SKM-1 treated with dmso at 0.1 percent for 144 hours (cell line): ENCODE measurements at regions not wholly inside any gene's neighbourhood (a gene's known extent, or its start where the extent isn't known, plus 50 kb on each side); places are given as distances from the start of the nearest gene placed in this dataset.

Experiments
- DNase-seq: peaks from one replicate; lab custom pipeline; 2025; ENCODE audit not compliant: unreplicated experiment; lab: John Stamatoyannopoulos, UW

DNA sequence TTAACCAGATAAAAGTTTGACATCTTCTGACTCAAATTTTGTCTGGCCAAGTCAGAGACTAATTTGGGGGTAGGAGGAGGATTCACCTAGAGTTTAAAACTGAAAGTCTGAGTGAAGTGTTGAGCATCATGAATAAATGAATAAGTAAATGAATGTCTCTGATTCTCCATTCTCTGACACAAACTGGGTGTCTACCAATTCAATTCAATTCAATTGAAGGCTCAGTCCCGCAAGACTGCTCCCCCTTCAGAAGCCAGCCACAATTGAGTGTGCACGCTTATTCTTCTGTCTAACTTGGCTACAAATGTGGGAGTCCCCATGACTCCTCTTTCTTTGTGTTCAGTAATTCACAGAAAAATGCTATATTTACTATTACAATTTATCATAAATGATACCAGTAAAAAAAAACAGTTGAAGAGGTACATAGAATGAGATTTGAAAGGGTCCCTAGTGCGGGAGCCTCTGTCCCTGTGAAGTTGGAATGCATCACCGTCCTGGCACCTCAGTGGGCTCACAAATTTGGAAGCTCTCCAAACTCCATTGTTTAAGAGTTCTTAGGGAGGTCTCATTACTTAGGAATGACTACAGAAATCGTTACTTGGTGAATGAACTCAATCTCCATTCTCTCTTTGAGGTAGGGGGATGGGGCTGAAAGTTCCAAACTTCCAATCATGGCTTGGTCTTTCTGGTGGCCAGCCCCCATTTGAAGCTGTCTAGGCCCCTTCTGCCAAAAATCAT, 243.7 kb upstream of the PHYHIPL start:
- no peak for DNase-seq

DNA sequence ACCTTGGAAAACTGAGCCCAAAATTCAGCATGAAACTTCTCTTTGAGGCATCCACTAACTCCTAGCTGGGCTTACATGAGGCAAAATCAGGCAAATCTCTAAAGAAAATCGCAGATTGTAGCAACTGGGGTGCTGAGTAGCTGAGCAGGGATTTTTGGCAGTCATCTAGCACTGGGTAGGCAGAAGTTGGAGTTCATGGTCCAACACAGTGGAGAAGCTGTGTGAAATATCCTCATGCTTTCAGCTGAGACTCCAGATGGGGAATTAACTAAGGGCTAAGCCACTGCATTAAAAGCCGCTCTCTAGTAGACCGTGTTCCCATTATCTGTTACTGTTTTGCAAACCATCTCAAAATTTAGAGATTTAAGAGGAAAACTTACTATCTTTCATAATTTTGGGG, 240.1 kb upstream of the PHYHIPL start:
- no peak for DNase-seq

DNA sequence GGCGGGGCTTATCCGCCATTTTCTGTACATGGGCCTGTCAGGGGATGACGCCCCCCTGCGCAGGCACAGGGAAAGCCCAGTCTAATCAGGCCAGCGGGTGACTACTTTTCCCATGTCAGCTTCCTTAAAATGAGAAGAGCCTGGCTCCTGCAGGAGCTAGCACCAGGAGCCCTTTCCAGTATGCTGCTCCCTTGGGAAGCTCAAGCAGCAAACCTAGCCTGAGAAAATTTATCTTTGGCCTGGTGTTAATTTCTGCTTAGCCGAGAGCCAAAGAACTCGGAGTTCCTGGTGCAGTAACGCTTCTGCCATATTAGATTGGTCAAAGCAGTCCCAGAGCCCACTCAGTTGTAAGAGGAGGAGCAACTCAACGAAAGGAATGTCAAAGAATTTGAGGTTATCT, 239.0 kb upstream of the PHYHIPL start:
- DNase-seq, result no peak

DNA sequence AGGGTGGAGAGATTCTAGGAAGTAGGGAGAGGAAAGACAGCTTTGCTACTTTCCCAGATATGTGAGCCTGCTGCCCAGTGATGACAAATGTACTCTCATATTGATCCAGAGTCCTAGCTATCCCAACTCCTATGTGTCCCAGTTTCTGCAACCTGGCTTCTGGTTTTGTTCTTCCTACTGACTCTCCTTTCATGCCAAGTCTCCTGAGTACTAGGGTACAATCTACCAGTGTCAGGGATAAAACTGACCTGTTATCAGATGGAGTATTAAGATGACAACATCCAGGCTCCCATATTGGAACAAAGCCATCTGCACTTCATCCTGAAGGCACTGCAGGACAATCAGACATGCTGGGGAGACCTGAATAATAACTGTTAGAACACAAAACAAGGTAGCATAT, 233.7 kb upstream of the PHYHIPL start:
- DNase-seq, result no peak

GRCh38 chr10:58943256-58943890, 233.1 kb upstream of the PHYHIPL start:
- DNase-seq, result no peak

DNA sequence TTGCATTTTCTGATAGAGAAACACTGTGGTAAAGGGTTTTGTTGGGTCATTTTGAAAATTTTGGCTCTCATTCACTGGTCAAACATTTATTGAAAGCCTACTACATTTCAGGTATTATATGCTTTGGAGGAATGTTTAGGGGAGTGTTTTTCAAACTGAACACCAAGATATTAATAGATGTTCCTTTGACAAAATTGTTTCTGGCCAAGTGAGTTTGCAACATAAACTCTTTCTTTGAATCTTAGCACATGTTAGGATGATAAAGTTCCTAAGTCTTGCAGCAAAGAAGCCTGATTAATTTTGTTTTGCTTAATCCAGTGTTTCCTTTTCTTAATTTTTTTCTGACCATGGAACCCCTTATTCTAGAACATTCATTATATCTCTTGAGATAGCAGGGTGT, 232.5 kb upstream of the PHYHIPL start:
- no peak for DNase-seq

- no peak for DNase-seq
Measured at GRCh38 chr10:58948303-58948702, 228.1 kb upstream of the PHYHIPL start.

DNA sequence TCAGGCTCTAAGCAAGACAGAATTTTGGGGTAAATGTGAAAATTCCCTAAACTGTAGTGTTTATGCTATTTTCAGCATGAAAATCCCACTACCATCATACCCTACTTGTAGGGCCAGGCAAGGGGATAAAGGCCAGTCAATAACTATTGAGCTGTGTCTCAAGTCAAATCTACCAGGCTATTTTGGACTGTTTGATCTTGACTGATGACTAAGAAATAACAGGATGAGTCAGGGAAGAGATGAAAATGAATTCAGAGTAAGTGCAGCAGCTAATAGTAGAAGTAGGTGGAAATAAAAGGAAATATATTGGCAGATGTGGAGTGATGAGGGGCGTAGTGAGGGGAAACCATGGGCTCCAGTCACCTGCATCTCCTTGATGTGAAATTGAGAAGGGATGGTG, 225.8 kb upstream of the PHYHIPL start:
- no peak for DNase-seq

GRCh38 chr10:58951087-58951486, 225.4 kb upstream of the PHYHIPL start:
- DNase-seq, result no peak

DNA sequence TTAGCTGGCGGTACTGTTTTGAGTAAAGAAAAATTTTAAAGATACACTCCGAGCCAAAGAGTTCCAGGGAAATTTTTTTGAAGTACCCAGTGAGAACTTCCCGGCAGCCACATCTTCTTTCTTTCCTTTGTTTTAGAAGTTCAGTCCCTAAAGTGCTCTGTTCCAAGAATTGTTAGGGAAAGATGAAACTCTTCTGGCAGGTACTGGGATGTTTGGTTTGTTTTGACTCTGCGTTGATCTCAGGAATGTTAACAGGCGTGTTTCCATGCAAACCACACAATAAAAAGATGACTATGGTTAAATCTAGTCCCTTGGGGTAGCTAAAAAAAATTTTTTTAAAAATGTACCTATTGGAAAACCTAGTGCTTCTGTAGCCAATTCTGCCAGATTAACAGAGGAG, 224.7 kb upstream of the PHYHIPL start:
- DNase-seq, result no peak

DNA sequence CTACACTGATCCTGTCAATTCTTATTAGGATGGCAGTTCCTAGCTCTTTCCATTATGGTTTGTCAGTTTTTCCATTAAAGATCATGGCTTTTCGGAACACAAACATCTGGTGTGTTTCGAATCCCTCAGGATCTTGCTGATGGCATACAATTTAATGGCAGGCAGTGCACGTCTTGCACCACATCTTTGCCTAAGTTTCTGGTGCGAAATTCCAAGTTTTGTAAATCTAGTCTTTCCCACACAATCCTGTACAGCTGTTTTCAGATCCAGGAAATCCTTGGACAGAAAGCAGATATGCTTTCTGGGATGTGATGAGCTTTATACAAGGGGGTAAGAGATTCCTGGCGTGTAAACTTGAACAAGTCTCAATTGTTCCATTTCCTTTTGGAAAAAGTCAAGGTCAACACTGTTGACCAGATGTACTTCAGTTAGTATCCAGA, 224.3 kb upstream of the PHYHIPL start:
- no peak for DNase-seq

DNA sequence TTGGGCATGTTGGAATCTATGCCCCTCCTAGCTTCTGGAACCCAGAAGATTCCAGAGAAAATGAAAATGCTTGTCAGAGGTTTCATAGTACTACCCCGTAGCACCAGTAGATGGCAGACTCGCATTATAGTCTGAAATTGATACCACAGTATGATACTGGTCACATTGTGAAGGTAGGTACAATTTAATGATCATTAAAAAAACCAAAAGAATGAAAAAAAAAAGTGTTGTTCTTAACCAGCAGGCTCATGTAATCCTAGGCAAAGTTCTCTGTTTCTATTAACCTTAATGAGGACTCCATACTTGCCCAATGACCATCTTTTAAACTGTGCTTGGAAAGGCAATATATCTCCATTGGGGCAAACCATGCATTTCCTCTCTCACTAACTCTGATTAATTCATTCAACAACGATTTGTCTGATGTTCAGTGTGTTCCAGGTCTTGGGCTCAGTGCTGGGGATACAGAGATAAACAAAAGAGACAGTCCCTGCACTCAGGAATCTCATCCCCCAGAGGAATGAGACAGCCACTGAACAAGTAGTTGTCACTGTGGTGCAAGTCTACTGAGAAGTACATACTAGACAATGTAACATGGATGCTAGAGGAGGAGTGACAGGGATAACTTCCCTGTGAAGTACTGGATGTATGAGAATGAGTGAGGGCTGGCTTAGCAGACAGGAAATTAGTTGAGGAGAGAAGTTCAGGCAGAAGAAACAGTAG, 223.5 kb upstream of the PHYHIPL start:
- DNase-seq, result no peak

- no peak for DNase-seq
Measured at GRCh38 chr10:58954178-58954577, 222.3 kb upstream of the PHYHIPL start.

GRCh38 chr10:58955615-58956014, 220.8 kb upstream of the PHYHIPL start:
- DNase-seq, result no peak

GRCh38 chr10:58956926-58957325, 219.5 kb upstream of the PHYHIPL start:
- no peak for DNase-seq

DNA sequence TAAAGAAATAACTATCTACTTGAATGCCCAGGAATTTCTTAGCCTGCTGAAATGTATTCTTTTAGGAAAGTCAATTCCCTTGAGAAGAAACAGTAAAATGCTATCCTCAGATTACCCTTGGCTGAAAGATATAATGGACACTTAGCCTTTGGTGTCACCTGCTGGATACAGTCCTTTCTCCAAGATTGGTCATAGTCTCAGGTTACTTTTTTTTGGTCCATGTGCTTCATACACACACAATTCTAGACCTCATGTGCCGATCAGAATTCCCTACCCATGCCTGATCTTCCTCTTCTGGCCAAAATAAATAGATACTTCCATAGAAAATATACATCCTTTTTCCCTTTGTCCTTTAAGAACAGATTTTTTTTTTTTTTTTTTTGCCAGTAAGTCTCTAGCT, 218.9 kb upstream of the PHYHIPL start:
- DNase-seq, result no peak

DNA sequence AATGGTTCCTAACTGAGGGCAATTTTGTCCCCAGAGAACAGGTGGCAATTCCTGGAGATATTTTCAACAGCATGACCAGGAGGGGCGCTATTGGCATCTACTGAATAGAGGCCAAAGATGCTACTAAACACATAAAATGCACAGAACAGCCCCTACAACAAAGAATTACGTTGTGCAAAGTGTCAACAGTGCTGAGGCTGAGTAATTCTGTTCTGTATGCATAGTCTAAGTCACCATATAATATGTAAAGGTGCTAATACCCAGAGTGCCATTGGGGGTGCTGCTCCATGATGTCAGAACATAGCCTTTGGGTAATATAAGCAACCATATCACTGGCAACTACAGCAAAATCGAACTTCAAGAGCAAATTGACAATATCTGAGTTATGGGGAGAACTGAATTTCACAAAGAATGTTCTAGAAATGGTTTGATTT, 213.3 kb upstream of the PHYHIPL start:
- DNase-seq, result no peak

GRCh38 chr10:58963723-58964124, 212.7 kb upstream of the PHYHIPL start:
- DNase-seq, result no peak

- DNase-seq, result no peak
Measured at GRCh38 chr10:58965855-58966254, 210.6 kb upstream of the PHYHIPL start.

DNA sequence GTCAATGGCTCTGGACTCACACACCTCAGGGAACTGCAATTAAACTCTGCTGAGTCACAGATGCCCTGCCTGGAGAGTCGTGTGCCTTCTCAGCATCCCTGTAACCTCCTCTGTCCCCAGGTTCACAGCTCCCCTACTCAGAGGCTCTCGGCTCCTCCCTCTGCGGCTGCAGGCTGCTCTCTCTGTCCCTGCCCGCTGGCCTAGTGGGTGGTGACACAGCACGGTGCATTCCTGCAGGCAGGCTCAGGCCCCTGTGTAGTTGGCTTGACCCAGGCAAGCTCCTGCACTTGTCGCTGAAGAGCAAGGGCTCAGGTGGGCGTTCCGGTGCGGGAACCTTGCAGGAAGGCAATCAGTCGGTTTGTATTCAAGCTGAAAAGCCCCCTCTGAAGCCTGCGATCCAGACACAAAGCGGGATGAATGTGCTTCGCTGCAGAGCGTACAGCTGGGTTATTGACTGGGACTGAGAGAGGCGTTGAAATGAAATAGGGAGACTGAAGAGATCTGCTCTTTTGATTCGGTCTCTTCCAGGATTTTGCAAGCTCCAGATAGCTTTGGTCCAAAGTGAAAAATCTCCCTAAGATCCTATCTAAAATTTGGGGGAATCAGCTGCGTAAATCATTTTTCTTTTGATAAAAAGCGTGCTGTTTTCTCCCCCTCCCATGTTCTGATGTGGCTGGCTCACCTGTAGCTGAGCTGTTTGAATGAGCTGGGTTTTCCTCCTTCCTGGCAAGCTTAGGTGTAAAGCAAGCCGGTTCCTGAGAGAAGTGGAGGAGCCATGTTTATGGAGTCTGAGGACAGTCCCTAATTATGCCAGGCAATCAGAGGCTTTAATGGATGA, 208.7 kb upstream of the PHYHIPL start:
- DNase-seq, result no peak

GRCh38 chr10:58968389-58968755, 208.1 kb upstream of the PHYHIPL start:
- DNase-seq, result no peak
